CD4-positive, alpha-beta T cell (primary cell): ENCODE measurements at regions not wholly inside any gene's neighbourhood (a gene's known extent, or its start where the extent isn't known, plus 50 kb on each side); places are given as distances from the start of the nearest gene placed in this dataset.

Experiments used
- ATAC-seq: fragments of 200-7000 bp; cut with Tn5 transposase; one replicate; pipeline ENCODE4 v1.10.0; 2022; ENCODE audit warnings: mild to moderate bottlenecking; ENCODE audit not compliant: poor library complexity
- CTCF ChIA-PET: fragments of 350-600 bp; sonication (Branson Sonifier 250); formaldehyde crosslinking; loops from one replicate; lab custom pipeline; 2021; ENCODE audit warnings: antibody characterized with exemption, inconsistent platforms; lab: Charles Lee
- POLR2A ChIA-PET: fragments of 350-600 bp; sonication (Branson Sonifier 250); formaldehyde crosslinking; loops from one replicate; lab custom pipeline; 2021; ENCODE audit warnings: antibody characterized with exemption, inconsistent platforms; lab: Charles Lee
- DNase-seq, 14 experiments: peaks; one replicate each; pipeline ENCODE4 v3.0.0-alpha.2; 2013 to 2020; ENCODE audit warnings: mixed read lengths in 2 of 14
- H3K27ac ChIP-seq, 2 donors: one replicate each; pipeline versions ENCODE4 v1.5.1 to v1.7.0; 2013; ENCODE audit warnings: low read length in 2 of 2, low read depth in 1 of 2, mild to moderate bottlenecking in 1 of 2
- H3K27me3 ChIP-seq, 2 experiments: 1 replicate in 1 of 2; 2 replicates in 1 of 2; pipeline versions ENCODE4 v1.6.1 to v1.7.0; 2013; ENCODE audit warnings: low read length in 2 of 2, control low read depth in 1 of 2, mild to moderate bottlenecking in 1 of 2, moderate library complexity in 1 of 2; ENCODE audit not compliant: insufficient read depth in 2 of 2, control insufficient read depth in 1 of 2
- H3K36me3 ChIP-seq: one replicate; pipeline ENCODE4 v1.6.1; 2013; ENCODE audit warnings: low read length, control low read depth; ENCODE audit not compliant: insufficient read depth
- H3K4me1 ChIP-seq: one replicate; pipeline ENCODE4 v1.6.1; 2013; ENCODE audit warnings: low read length, control low read depth; ENCODE audit not compliant: insufficient read depth
- H3K4me3 ChIP-seq: one replicate; pipeline ENCODE4 v1.5.1; 2013; ENCODE audit warnings: mild to moderate bottlenecking, low read length, moderate library complexity
- H3K9me3 ChIP-seq, 2 experiments: 1 replicate in 1 of 2; 2 replicates in 1 of 2; pipeline versions ENCODE4 v1.6.1 to v1.7.0; 2013; ENCODE audit warnings: low read length in 2 of 2, mild to moderate bottlenecking in 2 of 2, control low read depth in 1 of 2, moderate library complexity in 1 of 2; ENCODE audit not compliant: control insufficient read depth in 1 of 2, insufficient read depth in 1 of 2
- H3K27ac Mint-ChIP-seq: one replicate; pipeline ENCODE4 v1.8.0; 2020; ENCODE audit warnings: mixed read lengths
- H3K27me3 Mint-ChIP-seq: one replicate; pipeline ENCODE4 v1.8.0; 2021; ENCODE audit warnings: mixed read lengths
- H3K36me3 Mint-ChIP-seq: one replicate; pipeline ENCODE4 v1.8.0; 2021; ENCODE audit warnings: low read depth, mixed read lengths
- H3K4me1 Mint-ChIP-seq: one replicate; pipeline ENCODE4 v1.8.0; 2021; ENCODE audit warnings: low read depth, mixed read lengths
- H3K4me3 Mint-ChIP-seq: one replicate; pipeline ENCODE4 v1.8.0; 2020; ENCODE audit warnings: mild to moderate bottlenecking, mixed read lengths
- H3K9me3 Mint-ChIP-seq: one replicate; pipeline ENCODE4 v1.8.0; 2020; ENCODE audit warnings: mixed read lengths
- intact Hi-C, 2 experiments: fragments of 100-400 bp; cut with DNase I in 1 of 2; cut with micrococcal nuclease in 1 of 2; formaldehyde crosslinking; loops; one replicate each; pipeline versions ENCODE4 v1.15.1 to v1.9.0; 2023 to 2025; cut with DNase I, micrococcal nuclease
- TF ChIP-seq, protein P1 (sequence below): fragments of 200-600 bp; IDR thresholded peaks from one replicate; pipeline ENCODE4 v1.8.0; 2022; ENCODE audit warnings: antibody characterized with exemption, mild to moderate bottlenecking

DNA sequence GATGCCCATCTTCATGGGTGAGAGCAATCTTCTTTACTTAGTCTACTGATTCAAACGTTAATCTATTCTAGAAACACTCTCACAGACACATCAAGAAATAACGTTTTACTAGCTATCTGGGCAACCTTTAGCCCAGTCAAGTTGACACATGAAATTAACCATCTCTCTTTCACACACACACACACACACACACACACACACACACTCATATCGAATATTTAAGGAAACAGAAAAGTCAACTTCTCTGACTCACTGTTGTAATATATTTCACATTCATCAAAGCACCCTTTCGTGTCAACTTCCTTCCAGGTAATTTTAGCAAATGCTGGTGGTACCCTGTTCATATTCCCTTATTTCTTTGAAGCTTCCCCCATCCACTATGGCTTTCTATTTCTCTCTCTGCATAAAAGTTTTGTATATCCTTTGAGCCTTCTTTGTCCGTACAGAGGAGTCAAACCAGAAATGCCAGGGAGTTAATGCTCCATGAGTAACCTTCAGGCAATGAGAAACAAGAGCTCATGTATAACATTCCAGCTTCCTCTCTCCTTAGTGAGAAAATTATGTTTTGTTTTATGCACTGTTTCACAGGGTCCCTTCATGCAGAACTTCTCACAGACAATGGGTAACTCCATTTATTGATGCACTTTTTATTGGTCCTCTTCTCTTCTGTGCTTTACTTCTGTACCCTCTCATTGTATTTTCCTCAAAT lies 335.5 kb upstream of the CBLB start:
- Histone ChIP-seq H3K9me3 (no peaks in the 10 kb centered on the region), H3K27me3 (no peaks in the 10 kb centered on the region), H3K4me3 (no peak overlapping the region), H3K36me3 (no peaks in the 10 kb centered on the region), H3K27ac (no peak overlapping the region), H3K4me1 (peaks cover 7% of the 10 kb centered on the region)
- ChIA-PET POLR2A (interaction anchor here (1.4 kb wide), 1 partner anchor 28 kb away, joined by 3 read pairs; no protein-coding TSS in a partner anchor), CTCF (interaction anchor here (1.4 kb wide), 1 partner anchor 13 kb away, joined by 3 read pairs; no protein-coding TSS in a partner anchor)
- TF ChIP-seq, protein P1, sequence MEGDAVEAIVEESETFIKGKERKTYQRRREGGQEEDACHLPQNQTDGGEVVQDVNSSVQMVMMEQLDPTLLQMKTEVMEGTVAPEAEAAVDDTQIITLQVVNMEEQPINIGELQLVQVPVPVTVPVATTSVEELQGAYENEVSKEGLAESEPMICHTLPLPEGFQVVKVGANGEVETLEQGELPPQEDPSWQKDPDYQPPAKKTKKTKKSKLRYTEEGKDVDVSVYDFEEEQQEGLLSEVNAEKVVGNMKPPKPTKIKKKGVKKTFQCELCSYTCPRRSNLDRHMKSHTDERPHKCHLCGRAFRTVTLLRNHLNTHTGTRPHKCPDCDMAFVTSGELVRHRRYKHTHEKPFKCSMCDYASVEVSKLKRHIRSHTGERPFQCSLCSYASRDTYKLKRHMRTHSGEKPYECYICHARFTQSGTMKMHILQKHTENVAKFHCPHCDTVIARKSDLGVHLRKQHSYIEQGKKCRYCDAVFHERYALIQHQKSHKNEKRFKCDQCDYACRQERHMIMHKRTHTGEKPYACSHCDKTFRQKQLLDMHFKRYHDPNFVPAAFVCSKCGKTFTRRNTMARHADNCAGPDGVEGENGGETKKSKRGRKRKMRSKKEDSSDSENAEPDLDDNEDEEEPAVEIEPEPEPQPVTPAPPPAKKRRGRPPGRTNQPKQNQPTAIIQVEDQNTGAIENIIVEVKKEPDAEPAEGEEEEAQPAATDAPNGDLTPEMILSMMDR: no peak
- Mint-ChIP-seq H3K4me1 (peaks cover 37% of the 10 kb centered on the region), H3K4me3 (no peak overlapping the region), H3K27me3 (no peaks in the 10 kb centered on the region), H3K9me3 (peaks cover 2% of the 10 kb centered on the region), H3K36me3 (no peaks in the 10 kb centered on the region), H3K27ac (no peak overlapping the region)
- no peak for DNase-seq
- intact Hi-C loops: loop anchor here (5.0 to 10.0 kb wide), 2 partner anchors 340 to 512 kb away; partner anchors contain the start of gene CBLB (in 1 of the 2)
- no peak for ATAC-seq

DNA sequence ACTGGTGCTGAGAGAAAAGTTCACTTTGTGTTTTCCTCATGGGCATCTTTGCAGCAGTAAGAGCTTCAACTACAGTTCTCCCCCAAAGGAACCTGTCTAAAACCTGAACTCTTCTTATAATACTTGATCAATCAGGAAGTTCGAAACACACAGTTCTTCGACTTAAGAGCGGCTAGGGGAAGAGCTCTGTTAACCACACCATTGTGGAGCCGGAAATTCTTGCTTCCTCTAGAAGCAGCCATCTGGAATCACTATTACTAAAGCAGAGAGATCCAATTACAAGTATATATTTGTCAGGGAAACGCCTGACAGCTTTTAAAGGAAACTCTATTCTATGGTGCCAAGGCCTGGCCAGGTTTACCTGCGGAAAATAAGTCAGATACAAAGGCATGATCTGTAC lies 337.3 kb upstream of the CBLB start:
- TF ChIP-seq, protein P1: no peak
- ATAC-seq (peak; percentile 80), DNase-seq (peak in 4 of 14 experiments; percentile 26 to 68 (median 52))
- Histone ChIP-seq H3K27ac (peak overlapping the region in 1 of 2 donors; percentile 3), H3K9me3 (no peaks in the 10 kb centered on the region), H3K4me1 (peaks cover 7% of the 10 kb centered on the region), H3K27me3 (no peaks in the 10 kb centered on the region), H3K4me3 (peak overlapping the region; percentile 38), H3K36me3 (no peaks in the 10 kb centered on the region)
- peak overlapping the region; percentile 62 for H3K4me3 Mint-ChIP-seq
- peaks cover 2% of the 10 kb centered on the region for H3K9me3 Mint-ChIP-seq
- CTCF ChIA-PET: interaction anchor here (0.6 to 1.2 kb wide), 2 partner anchors 126 to 343 kb away, joined by 3 to 4 read pairs; no protein-coding TSS in a partner anchor
- POLR2A ChIA-PET: interaction anchor here (0.6 to 1.4 kb wide), 6 partner anchors 12 to 453 kb away, joined by 3 to 5 read pairs (median 3); no protein-coding TSS in a partner anchor
- H3K27ac Mint-ChIP-seq: peak overlapping the region; percentile 69
- peaks cover 32% of the 10 kb centered on the region for H3K4me1 Mint-ChIP-seq
- H3K27me3 Mint-ChIP-seq: no peaks in the 10 kb centered on the region
- intact Hi-C loops: loop anchor here in 1 of 2 experiments (10.0 kb wide), 1 partner anchor 341 kb away; the partner anchor contains the start of gene CBLB
- no peaks in the 10 kb centered on the region for H3K36me3 Mint-ChIP-seq

DNA sequence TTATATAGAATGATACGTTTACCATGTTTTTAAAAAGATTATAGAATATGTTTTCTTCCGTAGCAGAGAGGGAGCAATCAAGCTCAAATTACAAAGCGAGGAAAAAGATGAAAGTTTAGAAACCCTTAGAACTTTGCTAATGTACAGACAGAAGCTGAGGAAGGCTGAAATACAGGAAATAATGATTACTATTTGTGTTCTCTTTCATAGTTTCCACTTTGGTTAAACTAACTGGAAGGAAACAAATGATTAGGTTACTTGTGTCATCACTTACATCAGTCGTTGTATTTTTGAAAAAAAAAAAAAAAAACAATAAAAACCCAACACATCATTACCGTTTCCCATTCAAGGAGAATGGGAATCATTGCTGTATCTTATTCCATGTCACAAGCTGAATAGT lies 337.8 kb upstream of the CBLB start:
- peak in 1 of 14 experiments; percentile 5 for DNase-seq
- Mint-ChIP-seq H3K36me3 (no peaks in the 10 kb centered on the region), H3K9me3 (peaks cover 2% of the 10 kb centered on the region), H3K27ac (peak overlapping the region; percentile 69), H3K27me3 (no peaks in the 10 kb centered on the region), H3K4me1 (peaks cover 36% of the 10 kb centered on the region), H3K4me3 (peak overlapping the region; percentile 62)
- H3K4me1 ChIP-seq: peaks cover 7% of the 10 kb centered on the region
- POLR2A ChIA-PET: interaction anchor here (0.6 to 1.4 kb wide), 5 partner anchors 12 to 453 kb away, joined by 3 to 5 read pairs (median 3); no protein-coding TSS in a partner anchor
- peak overlapping the region; percentile 38 for H3K4me3 ChIP-seq
- ATAC-seq: peak; percentile 52
- TF ChIP-seq, protein P1: no peak
- intact Hi-C loops: loop anchor here in 1 of 2 experiments (10.0 kb wide), 1 partner anchor 342 kb away; the partner anchor contains the start of gene CBLB
- H3K27ac ChIP-seq: peak overlapping the region in 1 of 2 donors; percentile 3
- CTCF ChIA-PET: interaction anchor here (0.6 to 1.2 kb wide), 2 partner anchors 125 to 344 kb away, joined by 3 to 4 read pairs; no protein-coding TSS in a partner anchor
- no peaks in the 10 kb centered on the region for H3K9me3 ChIP-seq
- H3K36me3 ChIP-seq: no peaks in the 10 kb centered on the region
- no peaks in the 10 kb centered on the region for H3K27me3 ChIP-seq
